Adrenal gland (tissue), 9 donors: ENCODE measurements at regions not wholly inside any gene's neighbourhood (a gene's known extent, or its start where the extent isn't known, plus 50 kb on each side); places are given as distances from the start of the nearest gene placed in this dataset.
A peak's percentile ranks its signal among the peaks of the same experiment; 100 is the strongest.
"Not testable (repeated sequence)": the region's sequence is repeated elsewhere in the genome, so short reads cannot be mapped to it uniquely, and the experiment has no call there.

Experiments used
- DNase-seq, 7 donors: peaks; one replicate each; pipeline ENCODE4 v3.0.0-alpha.2; 2019 to 2020
- H3K27ac ChIP-seq, 5 donors: fragments of 200-600 bp; sonication (generic) in 4 of 5; 1 replicate in 3 of 5; 2 replicates in 2 of 5; pipeline versions ENCODE4 v1.5.1 to v1.8.0; 2016 to 2020; ENCODE audit warnings: mild to moderate bottlenecking in 1 of 5
- H3K27me3 ChIP-seq: fragments of 200-600 bp; 2 replicates; pipeline ENCODE4 v1.8.0; 2021
- H3K36me3 ChIP-seq, 2 donors: fragments of 200-600 bp; replicated peaks in 1 of 2; 1 replicate in 1 of 2; 2 replicates in 1 of 2; pipeline versions ENCODE4 v1.5.1 to v1.8.0; 2018 to 2022
- H3K4me1 ChIP-seq, 2 donors: fragments of 200-600 bp; replicated peaks in 1 of 2; 1 replicate in 1 of 2; 2 replicates in 1 of 2; pipeline versions ENCODE4 v1.5.1 to v1.8.0; 2018 to 2021
- H3K4me3 ChIP-seq, 4 donors: fragments of 200-600 bp; sonication (generic) in 3 of 4; one replicate each; pipeline ENCODE4 v1.5.1; 2016 to 2018
- H3K9me3 ChIP-seq, 3 donors: fragments of 200-600 bp; sonication (generic) in 1 of 3; replicated peaks in 1 of 3; 1 replicate in 2 of 3; 2 replicates in 1 of 3; pipeline versions ENCODE4 v1.5.1 to v1.8.0; 2016 to 2021
- POLR2A ChIP-seq, 2 donors: fragments of 450-650 bp; IDR thresholded peaks; one replicate each; pipeline ENCODE4 v1.6.1; 2017; ENCODE audit warnings: antibody characterized with exemption in 2 of 2, mild to moderate bottlenecking in 2 of 2, moderate library complexity in 1 of 2
- WGBS, 4 donors: extraction: QIAGEN DNeasy Blood & Tissue Kit in 2 of 4; methylation state at CpG; one replicate each; pipeline versions ENCODE4 v1.1.5 to v1.1.7; 2013 to 2017; 5-methylcytosine and 5-hydroxymethylcytosine counted together
- intact Hi-C, 2 donors: fragments of 100-400 bp; cut with DNase I; formaldehyde crosslinking; loops; one replicate each; pipeline versions ENCODE4 v1.14.1 to v1.15.0; 2022 to 2023
- TF ChIP-seq, protein P1 (sequence below), 6 experiments: fragments of 450-650 bp in 4 of 6; fragments of 200-600 bp in 2 of 6; sonication (generic) in 1 of 6; IDR thresholded peaks; 1 replicate in 5 of 6; 2 replicates in 1 of 6; pipeline versions ENCODE4 v1.5.1 to v1.8.0; 2016 to 2021; ENCODE audit warnings: antibody characterized with exemption in 6 of 6, mild to moderate bottlenecking in 2 of 6, moderate library complexity in 1 of 6
- donor health status: healthy with polysubstance abuse.
- donor health status: Bipolar disorder and iron deficiency.
- donor health status: DM: yes; HTN: yes; CAD: no.
- donor health status: DM: no; HTN: no; CAD: no.
- donor health status: DM: no; HTN: no; CAD: no.

DNA sequence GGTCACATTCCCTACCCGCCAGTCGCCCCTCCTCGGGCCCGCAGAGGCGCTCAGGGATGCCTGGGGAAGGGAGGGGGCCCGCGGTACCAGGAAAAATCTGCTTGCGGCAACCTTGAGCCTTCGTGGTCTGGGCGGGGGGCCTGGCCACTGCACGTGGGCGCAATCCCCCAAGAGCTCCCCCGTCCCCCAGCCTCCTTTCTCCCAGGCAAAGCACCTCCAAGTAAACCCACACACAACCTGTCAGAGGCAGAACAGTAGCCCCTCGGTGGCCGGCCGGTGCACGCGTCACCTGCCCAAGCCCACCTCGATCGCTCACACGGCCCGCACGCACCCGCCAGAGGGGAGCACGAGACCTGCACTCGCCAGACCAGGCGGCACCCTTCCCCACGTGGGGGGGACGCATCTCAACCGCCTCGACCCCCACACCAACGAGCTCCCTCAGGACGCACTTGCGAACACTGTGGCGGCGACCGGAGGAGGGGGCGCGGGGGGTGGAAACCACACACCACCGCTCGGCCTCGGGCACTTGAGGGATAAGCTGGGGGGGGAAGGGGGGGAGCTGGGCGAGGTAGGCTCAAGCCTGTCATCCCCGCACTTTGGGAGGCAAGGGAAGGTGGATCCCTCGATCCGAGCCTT is 1955.7 kb upstream of the DEFB115 start:
- no peaks in the 10 kb centered on the region for H3K27me3 ChIP-seq
- peak in 1 of 7 donors; percentile 12 for DNase-seq
- TF ChIP-seq, protein P1, sequence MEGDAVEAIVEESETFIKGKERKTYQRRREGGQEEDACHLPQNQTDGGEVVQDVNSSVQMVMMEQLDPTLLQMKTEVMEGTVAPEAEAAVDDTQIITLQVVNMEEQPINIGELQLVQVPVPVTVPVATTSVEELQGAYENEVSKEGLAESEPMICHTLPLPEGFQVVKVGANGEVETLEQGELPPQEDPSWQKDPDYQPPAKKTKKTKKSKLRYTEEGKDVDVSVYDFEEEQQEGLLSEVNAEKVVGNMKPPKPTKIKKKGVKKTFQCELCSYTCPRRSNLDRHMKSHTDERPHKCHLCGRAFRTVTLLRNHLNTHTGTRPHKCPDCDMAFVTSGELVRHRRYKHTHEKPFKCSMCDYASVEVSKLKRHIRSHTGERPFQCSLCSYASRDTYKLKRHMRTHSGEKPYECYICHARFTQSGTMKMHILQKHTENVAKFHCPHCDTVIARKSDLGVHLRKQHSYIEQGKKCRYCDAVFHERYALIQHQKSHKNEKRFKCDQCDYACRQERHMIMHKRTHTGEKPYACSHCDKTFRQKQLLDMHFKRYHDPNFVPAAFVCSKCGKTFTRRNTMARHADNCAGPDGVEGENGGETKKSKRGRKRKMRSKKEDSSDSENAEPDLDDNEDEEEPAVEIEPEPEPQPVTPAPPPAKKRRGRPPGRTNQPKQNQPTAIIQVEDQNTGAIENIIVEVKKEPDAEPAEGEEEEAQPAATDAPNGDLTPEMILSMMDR (IDR thresholded peaks at IDR 0.05): no peak
- no peak for TF ChIP-seq POLR2A (IDR thresholded peaks at IDR 0.05)
- no peak overlapping the region for H3K4me3 ChIP-seq
- H3K36me3 ChIP-seq: no peaks in the 10 kb centered on the region
- H3K9me3 ChIP-seq: no peaks in the 10 kb centered on the region
- intact Hi-C loops: no loop called here
- 69 to 86% (median 83%) methylated on average over 44 to 46 of the region's 46 CpGs for WGBS, 4 donors
- no peak overlapping the region for H3K27ac ChIP-seq
- H3K4me1 ChIP-seq: no peaks in the 10 kb centered on the region

DNA sequence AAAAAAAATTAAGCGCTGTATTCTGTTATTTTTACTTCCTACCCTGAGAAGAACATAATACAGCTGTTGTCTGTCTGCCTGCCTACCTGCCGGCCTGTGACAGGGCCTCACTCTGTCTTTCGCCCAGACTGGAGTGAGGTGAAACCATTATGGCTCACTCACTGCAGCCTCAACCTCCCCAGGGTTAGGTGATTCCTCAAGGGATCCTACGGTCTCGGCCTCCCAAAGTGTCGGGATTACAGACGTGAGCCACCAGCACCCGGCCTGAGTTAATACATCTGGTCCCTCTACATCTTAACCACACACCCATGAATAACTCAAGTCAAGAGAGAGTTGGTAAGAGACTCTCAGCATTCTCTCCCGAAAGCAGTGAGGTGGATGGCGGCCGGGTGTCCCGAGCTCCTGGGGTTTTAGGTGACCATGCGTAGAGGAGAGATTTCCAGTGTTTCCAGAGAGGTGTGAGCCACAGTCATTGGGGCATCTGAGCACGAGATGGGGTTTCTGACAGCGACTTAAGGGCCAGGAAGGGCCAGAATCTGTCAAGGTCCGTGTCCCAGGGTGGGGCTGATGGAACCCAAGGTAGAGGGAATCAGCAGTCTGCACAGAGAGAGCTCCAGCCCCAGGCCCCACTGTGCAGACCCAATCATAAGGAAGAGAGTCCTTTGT is 1954.4 kb upstream of the DEFB115 start:
- no peak for TF ChIP-seq POLR2A (IDR thresholded peaks at IDR 0.05)
- TF ChIP-seq, protein P1 (IDR thresholded peaks at IDR 0.05): no peak
- intact Hi-C loops: no loop called here
- H3K9me3 ChIP-seq: no peaks in the 10 kb centered on the region
- H3K27me3 ChIP-seq: no peaks in the 10 kb centered on the region
- DNase-seq: no peak
- no peak overlapping the region for H3K27ac ChIP-seq
- H3K4me3 ChIP-seq: no peak overlapping the region
- 67 to 80% (median 76%) methylated on average over 16 of the region's 16 CpGs for WGBS, 4 donors
- H3K36me3 ChIP-seq: no peaks in the 10 kb centered on the region
- H3K4me1 ChIP-seq: no peaks in the 10 kb centered on the region

DNA sequence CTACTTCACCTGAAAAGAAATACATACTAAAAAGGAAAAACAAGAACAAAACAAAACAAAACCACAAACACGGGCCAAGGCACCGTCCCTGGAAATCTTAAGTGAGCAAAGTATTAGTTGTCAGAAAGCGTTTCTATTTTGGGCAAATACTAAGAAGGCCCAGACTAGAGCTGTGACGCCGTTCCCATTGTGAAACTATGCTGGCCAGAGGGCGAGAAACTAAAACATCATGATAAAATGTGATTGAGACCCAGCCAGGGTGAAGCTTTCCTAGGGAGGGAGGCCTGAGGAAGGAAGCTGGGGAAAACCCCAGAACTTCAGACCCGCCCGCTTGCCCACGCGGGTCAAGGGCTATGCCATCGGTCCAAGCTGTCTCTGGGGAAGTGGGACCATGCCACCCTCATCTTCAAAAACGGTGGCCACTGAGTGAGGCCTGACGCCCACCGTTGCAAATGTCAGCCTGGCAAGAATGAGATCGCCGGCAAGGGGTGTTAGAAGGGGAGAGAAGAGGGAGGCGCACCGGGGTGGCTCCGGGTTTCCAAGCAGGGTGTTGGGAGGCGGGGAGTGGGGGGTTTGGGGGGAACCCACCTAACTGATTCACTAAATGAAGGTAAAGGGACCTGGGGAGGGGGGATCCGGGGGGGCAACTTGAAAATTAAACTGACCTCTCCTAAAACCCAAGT is 1950.9 kb upstream of the DEFB115 start:
- WGBS, 4 donors: 40 to 68% (median 59%) methylated on average over 21 of the region's 21 CpGs
- H3K36me3 ChIP-seq: no peaks in the 10 kb centered on the region
- no peaks in the 10 kb centered on the region for H3K27me3 ChIP-seq
- H3K4me3 ChIP-seq: no peak overlapping the region
- no peak overlapping the region for H3K27ac ChIP-seq
- intact Hi-C loops: no loop called here
- TF ChIP-seq, protein P1 (IDR thresholded peaks at IDR 0.05): no peak
- TF ChIP-seq POLR2A (IDR thresholded peaks at IDR 0.05): no peak
- no peak for DNase-seq
- no peaks in the 10 kb centered on the region for H3K4me1 ChIP-seq
- no peaks in the 10 kb centered on the region for H3K9me3 ChIP-seq

GRCh38 chr20:29307484-29307883 is 1950.0 kb upstream of the DEFB115 start:
- H3K27ac ChIP-seq, H3K4me1 ChIP-seq, intact Hi-C loops, H3K9me3 ChIP-seq, H3K27me3 ChIP-seq, H3K36me3 ChIP-seq, H3K4me3 ChIP-seq, DNase-seq: not testable (repeated sequence)
- WGBS, 4 donors: 70 to 84% (median 81%) methylated on average over 13 of the region's 17 CpGs

GRCh38 chr20:29308956-29309355 is 1948.5 kb upstream of the DEFB115 start:
- H3K4me1 ChIP-seq, H3K9me3 ChIP-seq, H3K36me3 ChIP-seq, H3K27me3 ChIP-seq, H3K4me3 ChIP-seq, H3K27ac ChIP-seq, intact Hi-C loops, DNase-seq: not testable (repeated sequence)

- H3K27ac ChIP-seq, H3K4me3 ChIP-seq, intact Hi-C loops, DNase-seq, H3K4me1 ChIP-seq, H3K9me3 ChIP-seq, H3K27me3 ChIP-seq, H3K36me3 ChIP-seq: not testable (repeated sequence)
- 72 to 80% (median 76%) methylated on average over 17 of the region's 17 CpGs for WGBS, 4 donors
Observed at GRCh38 chr20:29309481-29309880, 1948.0 kb upstream of the DEFB115 start.

GRCh38 chr20:29311046-29311445 is 1946.4 kb upstream of the DEFB115 start:
- intact Hi-C loops, H3K27ac ChIP-seq, H3K4me1 ChIP-seq, H3K9me3 ChIP-seq, H3K4me3 ChIP-seq, H3K36me3 ChIP-seq, DNase-seq, H3K27me3 ChIP-seq: not testable (repeated sequence)
- WGBS, 4 donors: 53 to 82% (median 75%) methylated on average over 13 to 16 of the region's 16 CpGs

- DNase-seq, intact Hi-C loops, H3K27ac ChIP-seq, H3K36me3 ChIP-seq, H3K4me3 ChIP-seq, H3K4me1 ChIP-seq, H3K27me3 ChIP-seq, H3K9me3 ChIP-seq: not testable (repeated sequence)
- 54 to 63% (median 61%) methylated on average over 8 of the region's 8 CpGs for WGBS, 4 donors
Observed at GRCh38 chr20:29312679-29313078, 1944.8 kb upstream of the DEFB115 start.
